ENCODE measurements at regions not wholly inside any gene's neighbourhood (a gene's known extent, or its start where the extent isn't known, plus 50 kb on each side); places are given as distances from the start of the nearest gene placed in this dataset.

DNA sequence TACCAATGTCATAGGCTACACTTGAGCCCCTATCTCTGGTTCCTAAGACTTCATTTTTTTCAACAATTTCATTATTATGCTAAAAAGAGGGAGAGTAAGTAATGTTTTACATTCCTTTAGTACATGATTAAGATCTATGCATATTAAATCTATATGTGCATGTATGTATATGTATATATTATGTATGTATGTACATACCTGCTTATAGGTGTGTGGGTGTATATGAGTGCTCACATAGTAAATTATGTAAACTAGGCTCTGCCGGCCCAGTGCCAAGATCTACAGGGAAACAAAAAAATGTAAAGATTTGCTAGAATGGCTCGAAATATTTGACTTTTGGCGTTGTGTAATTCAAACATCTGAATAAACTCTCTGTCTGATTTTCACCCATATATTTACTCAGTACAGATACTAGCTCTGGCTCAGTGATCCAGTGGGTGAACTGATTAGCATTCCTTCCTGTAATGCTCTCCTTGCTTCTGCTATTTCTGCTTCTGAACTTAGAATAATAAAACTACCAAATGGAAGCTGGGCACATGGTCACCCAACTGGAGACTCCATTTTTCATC is 113.1 kb upstream of the FGGY start:
- TF ChIP-seq, protein P1, sequence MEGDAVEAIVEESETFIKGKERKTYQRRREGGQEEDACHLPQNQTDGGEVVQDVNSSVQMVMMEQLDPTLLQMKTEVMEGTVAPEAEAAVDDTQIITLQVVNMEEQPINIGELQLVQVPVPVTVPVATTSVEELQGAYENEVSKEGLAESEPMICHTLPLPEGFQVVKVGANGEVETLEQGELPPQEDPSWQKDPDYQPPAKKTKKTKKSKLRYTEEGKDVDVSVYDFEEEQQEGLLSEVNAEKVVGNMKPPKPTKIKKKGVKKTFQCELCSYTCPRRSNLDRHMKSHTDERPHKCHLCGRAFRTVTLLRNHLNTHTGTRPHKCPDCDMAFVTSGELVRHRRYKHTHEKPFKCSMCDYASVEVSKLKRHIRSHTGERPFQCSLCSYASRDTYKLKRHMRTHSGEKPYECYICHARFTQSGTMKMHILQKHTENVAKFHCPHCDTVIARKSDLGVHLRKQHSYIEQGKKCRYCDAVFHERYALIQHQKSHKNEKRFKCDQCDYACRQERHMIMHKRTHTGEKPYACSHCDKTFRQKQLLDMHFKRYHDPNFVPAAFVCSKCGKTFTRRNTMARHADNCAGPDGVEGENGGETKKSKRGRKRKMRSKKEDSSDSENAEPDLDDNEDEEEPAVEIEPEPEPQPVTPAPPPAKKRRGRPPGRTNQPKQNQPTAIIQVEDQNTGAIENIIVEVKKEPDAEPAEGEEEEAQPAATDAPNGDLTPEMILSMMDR (IDR thresholded peaks at IDR 0.05) = no peak
- TF ChIP-seq POLR2A (IDR thresholded peaks at IDR 0.05) = no peak
- Histone ChIP-seq H3K4me3 (no peak overlapping the region), H3K9me3 (no peaks in the 10 kb centered on the region), H3K27me3 (no peaks in the 10 kb centered on the region), H3K4me1 (no peaks in the 10 kb centered on the region), H3K27ac (no peak overlapping the region), H3K36me3 (no peaks in the 10 kb centered on the region)
- intact Hi-C loops (cut with DNase I; ENCODE audit: low total_unique reads) = no loop called here
- no peak for DNase-seq

DNA sequence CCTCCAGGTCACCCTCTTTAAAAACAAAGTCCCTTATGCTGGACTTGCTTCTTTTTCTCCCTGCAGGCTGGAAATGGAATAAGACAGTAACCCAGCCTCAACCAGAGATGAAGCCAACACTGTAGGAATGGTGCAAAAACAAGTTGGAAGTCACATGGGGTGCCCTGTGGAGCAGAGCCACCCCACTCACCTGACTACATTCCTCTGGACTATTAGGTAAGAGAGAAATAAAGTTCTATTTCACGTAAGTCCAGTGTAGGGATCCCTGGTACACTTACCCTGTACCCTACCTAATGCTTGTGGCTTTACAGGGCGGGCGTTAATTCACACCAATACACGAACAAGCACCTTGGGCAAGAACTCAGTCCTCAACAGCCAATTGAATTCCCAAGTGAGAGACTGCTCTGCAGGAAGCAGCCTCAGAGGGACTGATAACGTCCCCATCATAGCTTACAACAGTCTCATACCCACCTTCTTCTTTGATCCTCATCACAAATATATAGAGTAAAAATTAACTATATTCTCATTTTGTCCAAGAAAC is 112.5 kb upstream of the FGGY start:
- no peaks in the 10 kb centered on the region for H3K9me3 ChIP-seq
- no peaks in the 10 kb centered on the region for H3K27me3 ChIP-seq
- TF ChIP-seq, protein P1 (IDR thresholded peaks at IDR 0.05) = no peak
- TF ChIP-seq POLR2A (IDR thresholded peaks at IDR 0.05) = no peak
- no peak overlapping the region for H3K4me3 ChIP-seq
- intact Hi-C loops (cut with DNase I; ENCODE audit: low total_unique reads) = no loop called here
- H3K4me1 ChIP-seq = no peaks in the 10 kb centered on the region
- H3K36me3 ChIP-seq = no peaks in the 10 kb centered on the region
- DNase-seq = no peak
- H3K27ac ChIP-seq = no peak overlapping the region

DNA sequence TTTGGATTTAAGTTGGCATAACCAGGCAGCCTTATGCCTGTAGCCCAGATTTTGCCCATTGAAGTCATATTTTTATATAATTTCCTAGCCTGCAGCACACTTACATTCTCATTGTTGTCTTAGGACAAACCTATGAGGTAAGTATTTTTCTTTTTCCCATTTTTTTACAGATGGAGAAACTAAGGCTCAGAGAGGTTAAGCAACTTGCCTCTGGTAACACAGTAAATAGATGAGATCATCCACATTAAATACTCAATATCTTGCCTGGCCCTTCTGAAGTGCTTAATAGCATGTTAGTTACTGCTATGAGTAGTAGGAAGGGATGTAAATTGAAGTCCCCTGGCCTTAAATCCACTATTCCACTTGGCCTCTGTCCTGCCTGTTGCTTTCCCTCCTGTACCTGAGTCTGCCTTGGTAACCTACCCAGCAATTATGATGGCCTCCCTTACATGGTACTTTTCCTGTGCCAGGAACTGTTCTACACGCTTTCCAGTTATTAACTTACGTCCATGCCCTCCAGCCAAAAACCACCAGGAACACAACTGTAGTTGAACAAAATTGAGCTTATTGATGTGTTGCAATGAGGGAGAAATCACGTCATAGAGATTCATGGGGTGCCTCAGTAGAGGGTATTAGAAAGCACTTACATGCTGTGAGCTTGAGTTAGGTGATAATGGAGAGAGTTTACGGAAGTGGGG is 111.6 kb upstream of the FGGY start:
- intact Hi-C loops (cut with DNase I; ENCODE audit: low total_unique reads) = no loop called here
- TF ChIP-seq, protein P1 (IDR thresholded peaks at IDR 0.05) = no peak
- no peak for TF ChIP-seq POLR2A (IDR thresholded peaks at IDR 0.05)
- DNase-seq = no peak
- no peaks in the 10 kb centered on the region for H3K4me1 ChIP-seq
- H3K9me3 ChIP-seq = no peaks in the 10 kb centered on the region
- H3K4me3 ChIP-seq = no peak overlapping the region
- no peaks in the 10 kb centered on the region for H3K36me3 ChIP-seq
- H3K27ac ChIP-seq = no peak overlapping the region
- H3K27me3 ChIP-seq = no peaks in the 10 kb centered on the region

DNA sequence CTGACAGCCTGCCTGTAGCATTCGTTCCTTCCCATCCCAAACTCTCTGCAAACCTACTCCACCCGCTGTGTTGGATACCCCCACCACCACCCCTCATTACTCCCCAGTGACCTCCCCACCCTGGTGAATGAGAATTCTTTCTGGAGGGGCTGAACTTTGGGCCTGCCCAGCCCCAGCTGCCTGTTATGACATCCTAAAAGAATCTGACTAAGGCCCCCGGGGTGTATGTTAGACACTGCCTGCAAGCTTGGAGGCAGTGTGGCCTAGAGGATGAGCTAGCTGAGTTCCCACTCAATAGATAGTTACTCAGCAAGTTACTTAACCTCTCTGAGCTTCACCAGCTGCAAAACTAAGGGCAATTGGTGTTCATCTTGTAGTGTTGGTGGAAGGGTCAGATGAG is 110.2 kb upstream of the FGGY start:
- Histone ChIP-seq H3K27ac (no peak overlapping the region), H3K36me3 (no peaks in the 10 kb centered on the region), H3K9me3 (no peaks in the 10 kb centered on the region), H3K27me3 (no peaks in the 10 kb centered on the region), H3K4me3 (no peak overlapping the region), H3K4me1 (no peaks in the 10 kb centered on the region)
- intact Hi-C loops (cut with DNase I; ENCODE audit: low total_unique reads) = no loop called here
- DNase-seq = no peak
- TF ChIP-seq POLR2A (IDR thresholded peaks at IDR 0.05) = no peak
- TF ChIP-seq, protein P1 (IDR thresholded peaks at IDR 0.05) = no peak

DNA sequence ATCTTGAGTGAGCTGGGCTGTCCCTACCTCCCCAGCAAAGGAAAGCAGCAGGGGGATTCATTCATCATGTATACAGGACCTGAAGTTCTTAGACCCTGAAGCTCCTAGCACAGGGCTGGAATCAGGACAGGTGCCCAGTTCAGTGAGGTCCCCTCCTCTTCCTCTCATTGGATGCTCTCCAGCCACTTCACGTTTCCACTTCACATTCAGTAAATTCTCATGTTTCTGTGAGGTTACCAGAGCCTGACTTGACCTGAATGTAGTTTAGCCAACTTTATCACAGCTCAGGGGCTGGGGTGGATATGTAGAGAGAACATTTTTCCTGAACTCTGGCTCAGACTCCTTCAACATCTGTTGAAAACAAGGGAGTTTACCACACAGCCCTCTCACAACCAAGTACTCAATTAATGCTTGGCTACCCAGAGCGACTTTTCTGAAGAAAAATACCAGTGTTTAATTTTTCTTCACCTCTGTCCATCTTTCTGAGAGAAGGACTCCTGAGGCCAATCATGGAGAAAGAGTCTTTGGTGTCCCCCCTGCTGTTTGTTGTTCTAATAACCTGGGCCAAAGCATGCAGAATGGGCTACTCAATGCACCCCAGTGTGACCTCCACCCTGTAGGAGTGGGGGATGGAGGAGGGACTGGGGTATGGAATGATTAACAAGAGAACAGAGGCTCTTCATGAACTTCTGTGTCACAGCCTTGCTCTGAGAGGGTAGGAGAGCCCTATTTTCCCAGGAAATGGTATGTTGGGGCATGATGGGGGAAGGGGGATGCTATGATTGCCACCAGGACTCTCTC is 108.3 kb upstream of the FGGY start:
- no peak overlapping the region for H3K4me3 ChIP-seq
- H3K4me1 ChIP-seq = no peaks in the 10 kb centered on the region
- H3K27ac ChIP-seq = no peak overlapping the region
- no peaks in the 10 kb centered on the region for H3K36me3 ChIP-seq
- H3K9me3 ChIP-seq = no peaks in the 10 kb centered on the region
- H3K27me3 ChIP-seq = no peaks in the 10 kb centered on the region
- TF ChIP-seq POLR2A (IDR thresholded peaks at IDR 0.05) = no peak
- TF ChIP-seq, protein P1 (IDR thresholded peaks at IDR 0.05) = no peak
- no peak for DNase-seq
- intact Hi-C loops (cut with DNase I; ENCODE audit: low total_unique reads) = no loop called here

Data from uterus (tissue), 3 donors.